HG03159 (cell line): ENCODE measurements at regions not wholly inside any gene's neighbourhood (a gene's known extent, or its start where the extent isn't known, plus 50 kb on each side); places are given as distances from the start of the nearest gene placed in this dataset.
"Not testable (repeated sequence)": the region's sequence is repeated elsewhere in the genome, so short reads cannot be mapped to it uniquely, and the experiment has no call there.

ENCODE experiments used
- ATAC-seq: cut with Tn5 transposase; IDR thresholded peaks from one replicate; pipeline ENCODE4 v1.9.1; 2021; ENCODE audit warnings: mild to moderate bottlenecking, moderate library complexity; ENCODE audit not compliant: unreplicated experiment

DNA sequence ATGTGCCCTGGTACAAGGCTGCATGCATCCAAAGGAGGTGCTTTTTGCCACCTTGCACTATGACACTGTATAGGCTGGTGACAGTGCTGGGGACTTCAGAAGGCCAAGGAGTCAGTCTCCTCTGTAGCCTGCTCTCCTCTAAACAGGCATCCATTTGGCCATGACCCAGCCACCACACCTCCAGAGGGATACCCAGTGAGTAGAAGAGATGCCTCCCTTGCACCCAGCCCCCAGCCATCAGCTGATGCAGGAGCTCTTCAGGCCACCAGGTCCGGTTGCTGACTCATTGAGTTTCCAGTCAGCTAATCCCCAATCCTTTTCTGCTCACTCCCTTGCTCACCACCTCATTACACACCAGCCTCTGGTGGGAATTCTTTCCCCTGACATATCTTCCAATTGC lies 99.8 kb downstream of the PJA1 start:
- no peak for ATAC-seq

DNA sequence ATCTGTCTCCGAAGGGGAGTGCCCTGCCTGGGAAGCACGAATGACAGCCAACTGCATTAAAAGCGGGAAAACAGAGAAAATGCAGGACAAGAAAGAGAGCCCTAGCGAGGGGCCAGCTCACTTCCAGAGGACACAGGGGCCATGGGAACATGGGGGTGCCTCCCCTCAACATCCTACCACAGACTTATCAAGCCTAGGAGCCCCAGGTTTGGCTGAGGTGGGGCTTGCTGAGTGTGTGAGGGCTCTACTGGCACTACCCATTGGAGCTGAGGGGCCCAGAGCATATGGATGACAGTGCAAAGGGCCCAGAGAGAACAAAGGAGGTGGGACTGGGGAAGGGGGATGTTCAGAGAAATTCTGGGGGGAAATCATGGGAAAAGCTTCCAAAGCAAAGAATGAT lies 101.8 kb downstream of the PJA1 start:
- ATAC-seq = no peak

DNA sequence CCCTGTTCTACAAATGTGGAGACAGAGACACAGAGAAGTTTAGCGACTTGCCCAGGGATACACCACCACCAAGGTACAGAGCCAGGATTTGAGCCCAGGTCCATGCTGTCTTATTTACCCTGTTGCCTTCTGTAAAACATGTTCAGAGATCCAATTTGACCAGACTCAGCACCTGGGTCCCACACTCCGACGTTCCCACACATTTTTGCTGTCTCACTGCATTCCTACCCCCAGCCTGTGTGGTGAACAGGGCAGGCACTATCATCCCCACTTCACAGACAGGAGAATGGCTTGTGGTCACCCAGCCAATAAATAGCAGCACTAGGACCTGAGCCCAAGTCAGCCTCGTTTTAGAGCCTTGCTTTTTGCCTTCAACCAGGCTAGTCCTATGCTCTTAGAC lies 102.8 kb downstream of the PJA1 start:
- ATAC-seq = no peak

DNA sequence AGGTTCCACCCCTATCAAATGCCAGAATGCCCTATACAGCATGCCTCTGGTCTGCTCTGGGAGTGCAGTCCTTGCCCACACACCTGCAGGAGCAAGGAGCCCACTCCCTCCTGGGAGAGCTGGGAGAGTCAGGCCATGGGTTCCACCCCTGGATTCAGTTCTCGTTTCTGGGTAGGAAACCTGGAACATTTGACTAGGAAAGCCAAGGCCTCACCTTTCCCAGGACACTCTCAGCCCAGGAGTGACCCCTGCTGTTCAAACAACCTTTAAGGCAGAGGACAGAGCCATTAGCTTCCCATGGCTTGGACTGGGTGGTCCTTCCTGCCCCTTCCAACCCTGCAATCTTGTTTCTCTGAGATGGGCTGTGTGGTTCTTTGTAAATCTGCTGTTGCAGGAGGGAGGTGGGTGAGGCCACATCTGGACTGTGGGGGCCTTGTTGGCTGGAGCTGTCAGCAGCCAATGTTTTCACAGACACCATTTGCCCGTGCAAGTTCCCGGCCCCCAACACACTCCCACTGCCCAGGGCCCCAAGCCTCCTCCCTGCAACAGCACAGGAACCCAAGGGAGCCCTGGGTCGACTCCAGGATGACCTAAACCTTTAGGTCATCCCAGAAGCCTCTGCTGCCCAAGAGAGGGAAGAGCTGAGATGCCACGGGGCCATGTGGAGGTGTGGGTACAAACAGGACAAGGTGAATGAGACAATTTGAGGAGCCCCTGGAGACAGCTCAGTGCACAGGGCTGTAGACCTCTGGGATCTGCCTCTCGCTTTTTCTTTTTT lies 104.4 kb downstream of the PJA1 start:
- ATAC-seq = no peak

DNA sequence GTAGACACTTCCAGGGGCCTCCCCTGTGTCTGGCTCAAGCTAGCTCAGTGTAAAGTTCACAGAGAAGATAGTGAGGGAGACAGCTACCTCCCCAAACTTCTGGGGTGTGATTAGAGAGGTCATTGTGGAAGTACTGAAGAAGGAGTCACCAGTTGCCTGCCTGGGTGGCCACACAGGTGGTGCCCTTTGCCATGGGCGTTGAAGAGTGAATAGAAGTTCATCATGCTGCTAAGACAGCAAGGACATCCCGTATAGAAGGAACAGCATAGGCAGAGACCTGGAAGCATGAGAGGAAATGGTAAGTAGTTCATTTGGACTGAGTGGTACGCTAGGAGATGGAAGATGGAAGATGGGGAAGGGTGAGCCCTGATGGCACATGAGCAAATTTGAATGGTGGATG lies 110.1 kb downstream of the PJA1 start:
- ATAC-seq = no peak

DNA sequence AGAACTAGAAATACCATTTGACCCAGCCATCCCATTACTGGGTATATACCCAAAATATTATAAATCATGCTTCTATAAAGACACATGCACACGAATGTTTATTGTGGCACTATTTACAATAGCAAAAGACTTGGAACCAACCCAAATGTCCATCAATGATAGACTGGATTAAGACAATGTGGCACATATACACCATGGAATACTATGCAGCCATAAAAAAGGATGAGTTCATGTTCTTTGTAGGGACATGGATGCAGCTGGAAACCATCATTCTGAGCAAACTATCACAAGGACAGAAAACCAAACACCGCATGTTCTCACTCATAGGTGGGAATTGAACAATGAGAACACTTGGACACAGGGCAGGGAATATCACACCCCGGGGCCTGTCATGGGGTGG lies 110.8 kb downstream of the PJA1 start:
- ATAC-seq = not testable (repeated sequence)

DNA sequence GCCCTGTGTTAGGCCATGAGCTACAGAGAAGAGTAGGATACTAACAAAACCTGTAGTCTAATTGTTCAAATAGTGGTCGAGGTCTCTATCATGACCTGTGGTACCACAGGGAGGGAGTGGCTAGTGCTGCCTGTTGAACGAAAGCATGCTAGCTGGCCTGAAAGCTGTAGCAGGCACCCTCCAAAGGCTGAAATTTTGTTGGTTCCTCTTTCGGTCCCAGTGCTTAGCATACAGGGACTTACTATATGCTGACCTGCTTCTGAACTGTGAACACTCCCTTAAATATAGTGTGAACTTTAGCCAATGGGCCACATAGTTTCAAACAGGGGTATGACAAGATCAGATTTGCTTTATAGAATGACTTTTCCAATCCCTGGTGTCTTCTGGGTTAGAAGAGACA lies 113.4 kb downstream of the PJA1 start:
- no peak for ATAC-seq

DNA sequence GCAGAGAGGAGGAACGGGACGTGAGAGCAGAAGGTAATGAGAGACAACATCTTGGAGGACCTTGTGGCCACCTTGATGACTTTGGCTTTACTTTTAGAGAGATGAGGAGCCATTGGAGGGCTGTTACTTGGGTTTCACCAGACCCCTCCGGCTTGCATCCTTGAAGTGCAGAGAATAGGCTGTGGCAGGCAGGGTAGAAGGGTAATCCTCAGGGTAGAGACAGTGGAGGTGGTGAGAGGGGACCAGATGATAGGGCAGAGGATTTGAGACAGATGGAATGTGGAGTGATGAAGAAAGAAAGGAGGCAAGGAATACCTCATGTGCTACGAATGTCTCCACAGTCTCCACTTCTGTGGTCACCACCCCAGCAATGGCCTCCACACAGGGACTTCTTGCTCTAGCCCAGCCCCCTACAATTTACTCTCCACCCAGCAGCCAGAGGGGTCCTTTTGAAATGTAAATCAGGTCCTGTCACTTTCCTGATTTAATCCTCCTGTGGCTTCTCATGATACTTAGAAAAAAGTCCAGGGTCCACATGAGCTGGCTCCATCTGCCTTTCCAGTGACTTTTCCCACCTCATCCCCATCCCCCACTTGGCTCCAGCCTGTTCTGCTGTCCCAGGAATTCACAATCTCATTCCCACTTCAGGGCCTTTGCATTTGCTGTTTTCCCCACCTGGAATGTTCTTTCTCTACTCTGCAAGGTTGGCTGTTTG lies 115.0 kb downstream of the PJA1 start:
- ATAC-seq = no peak

DNA sequence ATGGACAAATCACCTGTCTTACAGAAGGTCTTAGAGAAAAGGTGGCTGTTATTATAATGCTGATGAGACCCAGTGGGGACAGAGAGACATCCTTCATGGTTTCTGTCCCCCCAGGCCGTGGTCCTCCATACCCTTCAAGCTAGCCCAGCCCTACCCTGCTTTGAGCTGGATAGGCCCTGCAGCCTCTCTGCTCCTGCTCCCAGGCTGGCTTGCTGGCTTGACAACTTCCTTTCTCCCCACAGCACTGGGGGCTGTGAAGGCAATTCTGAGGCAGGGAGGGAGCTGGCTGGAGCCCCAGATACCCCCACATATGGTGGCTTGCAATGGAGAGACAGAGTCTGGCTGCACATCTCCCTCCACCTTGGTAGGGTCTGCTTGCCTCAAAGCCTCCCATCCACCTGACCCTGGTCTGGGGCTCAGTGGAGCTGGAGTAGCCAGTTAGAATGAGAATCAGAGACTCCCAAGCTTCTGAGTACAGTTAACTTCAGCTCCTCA lies 118.2 kb downstream of the PJA1 start:
- ATAC-seq = no peak

DNA sequence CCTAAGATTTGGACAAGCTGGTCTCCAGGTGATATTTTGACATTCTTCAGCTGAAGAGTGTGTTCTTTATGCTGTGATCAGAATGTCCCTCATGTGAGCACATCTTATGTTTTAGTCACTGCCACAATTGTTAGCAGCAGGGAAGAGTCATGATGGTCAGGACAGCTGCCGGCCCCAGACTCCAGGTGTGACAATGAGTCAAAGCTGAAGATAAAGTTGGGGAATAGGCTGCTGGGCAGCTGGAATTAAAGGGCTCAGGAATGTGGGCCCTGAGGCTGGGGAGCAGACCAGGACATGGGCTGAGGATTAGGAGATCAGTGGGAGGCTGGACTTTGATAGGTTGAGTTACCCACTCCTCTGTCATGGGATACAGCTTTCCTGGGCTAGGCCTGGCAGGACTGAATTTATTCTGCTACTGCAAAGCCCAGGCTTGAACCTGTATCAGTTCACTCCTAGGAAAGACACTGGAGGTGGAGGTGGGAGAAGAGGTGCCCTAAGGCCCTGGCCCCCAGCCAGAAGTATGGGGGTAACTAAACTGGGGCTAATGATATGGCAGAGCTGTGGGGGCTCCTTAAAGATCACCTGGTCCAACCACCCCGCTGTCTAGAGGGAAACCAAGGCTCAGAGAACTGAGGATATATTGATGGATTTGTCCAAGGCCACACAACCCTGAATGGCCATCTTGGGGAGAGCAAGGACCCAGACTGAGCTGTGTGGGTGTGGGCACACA lies 119.5 kb downstream of the PJA1 start:
- no peak for ATAC-seq

DNA sequence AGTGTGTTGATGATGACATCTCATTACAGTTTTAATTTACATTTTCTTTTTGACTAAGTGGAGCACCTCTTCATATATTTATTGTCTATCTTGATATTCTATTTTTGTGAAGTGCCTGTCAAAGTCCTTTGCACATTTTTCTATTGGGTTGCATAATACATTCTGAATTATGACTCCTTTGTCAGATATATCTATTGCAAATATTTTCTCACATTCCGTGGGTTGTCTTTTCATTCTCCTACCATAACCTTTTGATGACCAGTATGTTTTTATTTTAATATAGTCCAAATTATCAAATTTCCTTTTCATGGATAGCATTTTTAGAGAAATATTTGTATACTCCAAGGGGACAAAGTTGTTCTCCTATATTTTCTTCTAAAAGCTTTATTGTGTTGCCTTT lies 126.4 kb downstream of the PJA1 start:
- no peak for ATAC-seq

DNA sequence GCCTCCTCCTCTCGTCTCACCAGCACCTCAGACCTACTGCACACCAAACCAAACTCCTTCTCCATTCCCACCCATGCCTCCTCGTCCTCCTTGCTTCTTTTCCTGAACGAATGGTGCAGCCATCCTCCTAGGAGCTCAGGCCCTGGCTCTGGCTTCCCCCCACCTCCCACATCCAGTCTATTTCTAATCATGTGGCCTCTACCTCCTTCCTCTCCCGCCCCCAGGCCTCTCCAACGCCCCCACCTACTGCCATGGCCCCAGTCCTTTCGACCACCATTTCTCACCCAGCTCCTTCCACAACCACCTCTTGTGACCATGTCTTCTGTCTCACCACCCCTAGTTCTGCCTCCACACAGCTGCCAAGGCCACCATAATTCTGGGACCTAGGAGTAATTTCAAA lies 127.1 kb downstream of the PJA1 start:
- ATAC-seq = no peak

DNA sequence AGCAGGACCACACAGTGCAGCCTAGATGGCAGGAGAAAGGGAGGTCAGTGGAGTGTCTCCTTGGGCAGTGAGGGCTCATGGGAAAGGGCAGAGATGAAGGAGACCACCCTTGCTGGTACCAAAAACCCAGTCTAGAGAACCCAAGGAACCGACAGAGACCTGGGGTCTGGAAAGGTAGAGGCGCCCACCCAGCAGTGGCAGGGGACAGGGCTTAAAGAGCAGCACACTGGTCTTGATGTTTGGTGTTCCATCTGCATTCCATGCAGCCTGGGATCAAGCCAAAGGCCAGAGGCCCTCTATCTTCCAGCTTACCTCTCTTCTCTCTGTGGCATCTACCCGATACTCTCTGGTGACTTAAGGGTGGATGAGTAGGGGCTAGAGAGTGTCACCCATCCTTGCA lies 127.5 kb downstream of the PJA1 start:
- no peak for ATAC-seq

DNA sequence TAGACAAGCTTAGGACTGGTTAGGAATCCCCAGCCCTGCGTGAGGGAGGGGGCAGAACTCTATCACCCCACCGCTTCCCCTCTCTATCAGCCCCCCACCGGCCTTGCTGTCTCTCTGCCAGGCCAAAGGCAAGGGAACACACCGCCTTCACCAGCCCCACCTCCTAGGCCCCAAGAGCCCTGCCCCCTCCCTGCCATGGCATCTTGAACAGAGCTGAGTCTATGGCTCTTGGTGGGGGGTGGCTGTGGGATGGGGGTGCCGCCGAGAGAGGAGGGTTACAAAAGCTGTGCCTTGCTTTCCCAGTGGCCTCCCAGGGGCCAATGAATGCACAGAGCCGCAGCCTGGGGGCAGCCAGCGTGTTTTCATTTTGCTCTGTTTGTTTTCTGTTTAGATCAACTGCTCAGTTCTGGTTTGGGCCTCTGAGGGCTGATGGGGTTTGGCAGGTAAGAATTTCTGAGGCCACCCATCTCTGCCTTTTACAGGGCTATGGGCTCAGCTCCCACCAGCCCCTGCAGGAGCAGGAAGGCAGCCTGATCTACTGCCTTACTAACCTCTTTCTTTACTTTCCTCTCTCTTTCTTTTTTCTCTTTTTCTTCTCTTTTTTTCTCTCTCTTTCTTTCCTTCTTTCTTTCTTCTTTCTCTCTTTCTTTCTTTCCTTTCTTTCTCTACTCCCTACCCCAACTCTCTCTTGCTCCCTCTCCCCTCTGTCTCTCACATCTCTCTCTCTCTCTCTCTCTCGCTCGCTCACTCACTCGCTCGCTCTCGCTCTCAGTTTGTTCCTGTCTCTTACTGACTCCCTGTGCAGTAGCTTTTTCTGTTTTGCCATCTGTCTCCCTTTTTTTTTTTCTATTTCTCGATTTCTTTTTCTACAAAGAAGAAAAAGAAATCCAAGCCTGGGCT lies 128.3 kb downstream of the PJA1 start:
- no peak for ATAC-seq

DNA sequence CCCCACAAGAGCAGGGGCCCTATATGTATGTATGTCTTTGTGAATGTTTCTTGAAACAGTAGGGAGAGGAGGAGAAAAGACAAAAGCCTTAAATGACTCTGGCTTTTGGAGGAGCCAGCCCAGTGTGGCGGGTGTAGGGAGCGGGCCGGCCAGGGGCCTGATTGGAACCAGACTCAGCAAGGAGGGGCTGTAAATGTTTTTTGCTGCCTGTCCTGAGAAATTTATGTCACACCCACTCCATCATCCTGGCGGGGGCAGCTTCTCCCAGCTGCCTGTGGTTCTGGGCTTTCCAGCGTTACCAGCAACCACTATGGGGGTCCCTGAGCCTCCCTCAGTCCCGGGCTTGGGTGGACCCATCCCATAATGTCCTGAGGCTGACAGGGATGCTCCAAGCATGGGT lies 130.8 kb downstream of the PJA1 start:
- no peak for ATAC-seq

DNA sequence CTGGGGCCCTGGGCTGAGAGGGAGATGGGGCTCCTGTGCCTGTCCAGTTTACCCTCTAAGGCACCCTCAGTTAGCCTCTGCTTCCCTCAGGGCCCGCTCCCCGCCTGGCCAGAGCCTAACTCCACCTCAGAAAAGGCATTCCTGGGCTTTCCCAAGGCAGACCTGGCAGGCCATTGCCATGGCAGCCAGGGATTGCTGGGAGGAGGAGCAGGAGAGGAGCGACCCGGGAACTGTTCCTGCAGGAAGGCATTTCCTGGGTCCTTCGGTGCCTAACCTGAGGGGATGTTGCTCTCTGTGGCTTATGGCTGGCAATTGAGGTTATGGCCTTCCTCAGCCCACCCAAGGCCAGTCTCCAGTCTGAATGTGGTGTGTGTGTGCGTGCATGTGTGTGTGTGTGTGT lies 131.3 kb downstream of the PJA1 start:
- no peak for ATAC-seq

DNA sequence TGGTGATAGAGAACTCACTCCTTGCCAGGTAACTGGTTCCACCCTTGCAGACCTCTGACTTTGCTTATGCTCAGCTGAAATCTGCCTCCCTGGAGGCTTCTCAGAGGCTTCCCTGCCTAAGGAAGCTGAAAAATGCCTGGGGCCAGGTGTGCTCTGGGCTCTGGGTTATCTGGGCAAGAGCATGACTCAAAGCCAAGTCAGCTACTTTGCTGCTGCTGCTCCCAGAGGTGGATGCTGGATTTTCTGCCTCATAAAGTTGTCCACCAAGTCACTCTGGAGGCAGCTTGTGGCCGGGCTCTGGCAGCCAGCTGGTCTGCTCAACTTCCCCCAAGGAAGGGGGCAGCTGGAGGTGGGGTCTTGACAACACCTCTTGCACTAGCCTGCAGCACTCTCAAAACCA lies 132.7 kb downstream of the PJA1 start:
- ATAC-seq = no peak

DNA sequence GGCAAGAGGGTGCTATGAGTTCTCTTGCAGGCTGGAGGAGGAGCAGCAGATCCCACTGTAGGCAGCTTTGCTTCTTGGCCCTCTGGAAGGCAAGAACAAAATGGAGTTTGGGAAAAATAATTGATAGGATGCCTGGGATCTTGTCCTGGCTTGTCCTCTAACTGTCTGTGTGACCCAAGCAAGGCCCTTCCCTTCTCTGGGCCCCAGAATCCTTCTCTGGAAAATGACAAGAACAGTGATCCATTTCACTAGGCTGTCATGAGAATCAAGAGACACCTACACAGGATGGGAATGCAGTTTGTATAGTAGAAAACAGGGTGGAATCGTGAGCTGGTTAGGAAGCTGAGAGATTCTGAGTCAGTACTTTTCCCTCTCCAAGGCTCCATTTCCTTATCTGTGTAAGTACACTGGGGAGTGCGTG lies 133.3 kb downstream of the PJA1 start:
- ATAC-seq = no peak

DNA sequence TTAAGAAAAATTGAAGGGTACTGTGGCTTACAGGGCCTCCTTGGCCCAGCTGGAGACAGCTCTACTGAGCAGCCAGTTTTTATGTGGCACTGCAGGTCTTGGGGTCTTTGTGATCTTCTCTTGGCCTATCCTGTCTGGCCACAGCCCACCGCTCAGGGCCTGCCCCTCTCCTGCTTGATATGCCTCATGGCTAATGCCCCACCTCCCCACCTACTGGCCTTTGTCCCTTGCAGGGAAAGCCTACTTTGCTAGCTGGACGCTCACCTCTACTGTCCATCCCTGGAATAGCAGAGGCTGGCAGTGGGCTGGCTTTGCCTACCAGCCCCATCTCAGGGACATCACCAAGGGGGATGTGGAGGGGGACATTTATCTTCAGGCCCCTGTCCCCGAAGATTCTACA lies 134.1 kb downstream of the PJA1 start:
- ATAC-seq = no peak

DNA sequence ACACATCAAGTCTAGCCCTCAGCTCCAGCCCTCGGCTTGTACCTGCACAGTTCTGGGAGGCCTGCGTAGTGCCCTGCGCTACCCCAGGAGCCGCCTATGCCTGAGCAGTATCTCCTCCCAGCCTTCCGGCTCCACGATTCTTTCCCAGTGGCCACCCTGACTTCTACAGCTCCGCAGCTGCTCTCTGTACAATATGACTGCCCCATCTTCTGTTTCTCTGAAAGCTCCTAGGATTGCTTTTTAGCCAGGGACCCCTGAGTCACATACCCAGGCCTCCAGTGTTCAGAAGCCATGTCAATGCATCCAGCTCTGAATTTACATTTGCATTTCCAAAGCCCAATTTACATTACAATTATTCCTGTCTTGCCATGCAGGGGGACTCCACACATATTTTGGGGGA lies 135.5 kb downstream of the PJA1 start:
- no peak for ATAC-seq

DNA sequence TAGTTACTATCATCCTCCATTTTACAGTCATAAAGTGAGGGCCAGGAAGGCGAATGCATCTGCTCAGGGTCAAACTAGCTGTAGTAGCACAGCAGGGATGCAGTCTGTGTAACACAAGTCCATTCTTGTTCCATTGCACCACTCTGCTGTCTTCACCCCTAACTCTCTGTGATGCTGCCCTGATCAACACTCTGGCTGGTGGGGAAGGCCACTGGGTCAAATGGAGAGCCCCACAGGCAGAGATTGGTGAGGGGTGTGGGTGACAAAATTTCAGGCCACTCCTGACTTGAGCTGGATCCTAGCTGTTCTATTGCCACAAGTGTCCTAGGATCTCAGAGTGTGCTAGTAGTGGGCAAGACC lies 136.5 kb downstream of the PJA1 start:
- ATAC-seq = no peak
